Activated B cell treated with CpG ODN at 0.5 μM for 24 hours (primary cell): ENCODE measurements at regions not wholly inside any gene's neighbourhood (a gene's known extent, or its start where the extent isn't known, plus 50 kb on each side); places are given as distances from the start of the nearest gene placed in this dataset.
"Not testable (repeated sequence)": the region's sequence is repeated elsewhere in the genome, so short reads cannot be mapped to it uniquely, and the experiment has no call there.

Source experiments
- ATAC-seq: fragments of 200-7000 bp; cut with Tn5 transposase; one replicate; pipeline ENCODE4 v1.10.0; 2021; ENCODE audit warnings: low read depth, mild to moderate bottlenecking, moderate library complexity
- CTCF ChIA-PET: fragments of 350-600 bp; sonication (Branson Sonifier 250); formaldehyde crosslinking; loops from one replicate; lab custom pipeline; 2021; ENCODE audit warnings: antibody characterized with exemption; lab: Charles Lee
- POLR2A ChIA-PET: fragments of 350-600 bp; sonication (Branson Sonifier 250); formaldehyde crosslinking; loops from one replicate; lab custom pipeline; 2021; ENCODE audit warnings: antibody characterized with exemption; lab: Charles Lee
- DNase-seq: peaks from one replicate; pipeline ENCODE4 v3.0.0; 2022
- H3K27ac Mint-ChIP-seq: one replicate; pipeline ENCODE4 v1.8.0; 2020; ENCODE audit warnings: mixed read lengths
- H3K27me3 Mint-ChIP-seq: one replicate; pipeline ENCODE4 v1.8.0; 2021; ENCODE audit warnings: mixed read lengths
- H3K36me3 Mint-ChIP-seq: one replicate; pipeline ENCODE4 v1.8.0; 2021; ENCODE audit warnings: low read depth, mixed read lengths
- H3K4me1 Mint-ChIP-seq: one replicate; pipeline ENCODE4 v1.8.0; 2021; ENCODE audit warnings: mixed read lengths
- H3K4me3 Mint-ChIP-seq: one replicate; pipeline ENCODE4 v1.8.0; 2020; ENCODE audit warnings: mild to moderate bottlenecking, mixed read lengths
- H3K9me3 Mint-ChIP-seq: one replicate; pipeline ENCODE4 v1.8.0; 2020; ENCODE audit warnings: mixed read lengths
- CTCF ChIP-seq: fragments of 200-600 bp; IDR thresholded peaks from one replicate; pipeline ENCODE4 v1.8.0; 2022; ENCODE audit warnings: antibody characterized with exemption, mild to moderate bottlenecking
- intact Hi-C: fragments of 100-400 bp; cut with micrococcal nuclease; formaldehyde crosslinking; loops from one replicate; pipeline ENCODE4 v1.15.1; 2024

- Mint-ChIP-seq H3K27me3 (no peaks in the 10 kb centered on the region), H3K4me3 (no peak overlapping the region), H3K36me3 (no peaks in the 10 kb centered on the region), H3K9me3 (peaks cover 4% of the 10 kb centered on the region), H3K27ac (no peak overlapping the region), H3K4me1 (no peaks in the 10 kb centered on the region)
- ATAC-seq (no peak), DNase-seq (no peak)
- POLR2A ChIA-PET, result no interaction called here
- CTCF ChIA-PET, result no interaction called here
- TF ChIP-seq CTCF, result no peak
- intact Hi-C loops, result no loop called here
Measured at GRCh38 chr4:132227151-132227856, 921.8 kb upstream of the PCDH10 start.

- intact Hi-C loops, H3K9me3 Mint-ChIP-seq, DNase-seq, H3K36me3 Mint-ChIP-seq, H3K27ac Mint-ChIP-seq, POLR2A ChIA-PET, H3K4me3 Mint-ChIP-seq, H3K4me1 Mint-ChIP-seq, ATAC-seq, CTCF ChIA-PET, H3K27me3 Mint-ChIP-seq: not testable (repeated sequence)
Measured at GRCh38 chr4:132227857-132228165, 921.3 kb upstream of the PCDH10 start.

GRCh38 chr4:132228676-132229075 is 920.4 kb upstream of the PCDH10 start:
- ATAC-seq (no peak), DNase-seq (no peak)
- intact Hi-C loops, result no loop called here
- CTCF ChIA-PET, result no interaction called here
- POLR2A ChIA-PET, result no interaction called here
- no peak overlapping the region for H3K4me3 Mint-ChIP-seq
- no peak for TF ChIP-seq CTCF
- no peak overlapping the region for H3K27ac Mint-ChIP-seq
- no peaks in the 10 kb centered on the region for H3K36me3 Mint-ChIP-seq
- no peaks in the 10 kb centered on the region for H3K4me1 Mint-ChIP-seq
- H3K27me3 Mint-ChIP-seq, result no peaks in the 10 kb centered on the region
- peaks cover 10% of the 10 kb centered on the region for H3K9me3 Mint-ChIP-seq

- TF ChIP-seq CTCF, result no peak
- ATAC-seq (no peak), DNase-seq (no peak)
- no peaks in the 10 kb centered on the region for H3K4me1 Mint-ChIP-seq
- intact Hi-C loops, result no loop called here
- ChIA-PET POLR2A (no interaction called here), CTCF (no interaction called here)
- no peaks in the 10 kb centered on the region for H3K36me3 Mint-ChIP-seq
- no peak overlapping the region for H3K27ac Mint-ChIP-seq
- H3K27me3 Mint-ChIP-seq, result no peaks in the 10 kb centered on the region
- H3K4me3 Mint-ChIP-seq, result no peak overlapping the region
- H3K9me3 Mint-ChIP-seq, result peaks cover 10% of the 10 kb centered on the region
Measured at GRCh38 chr4:132230025-132230424, 919.1 kb upstream of the PCDH10 start.

- H3K4me1 Mint-ChIP-seq, result no peaks in the 10 kb centered on the region
- intact Hi-C loops, result no loop called here
- TF ChIP-seq CTCF, result no peak
- POLR2A ChIA-PET, result no interaction called here
- CTCF ChIA-PET, result no interaction called here
- no peaks in the 10 kb centered on the region for H3K36me3 Mint-ChIP-seq
- H3K4me3 Mint-ChIP-seq, result no peak overlapping the region
- peaks cover 5% of the 10 kb centered on the region for H3K9me3 Mint-ChIP-seq
- DNase-seq (no peak), ATAC-seq (no peak)
- no peak overlapping the region for H3K27ac Mint-ChIP-seq
- H3K27me3 Mint-ChIP-seq, result no peaks in the 10 kb centered on the region
Measured at GRCh38 chr4:132238697-132239096, 910.4 kb upstream of the PCDH10 start.

- peaks cover under 1% of the 10 kb centered on the region for H3K9me3 Mint-ChIP-seq
- ChIA-PET CTCF (no interaction called here), POLR2A (no interaction called here)
- no peaks in the 10 kb centered on the region for H3K36me3 Mint-ChIP-seq
- H3K27me3 Mint-ChIP-seq, result no peaks in the 10 kb centered on the region
- H3K4me3 Mint-ChIP-seq, result no peak overlapping the region
- no peak overlapping the region for H3K27ac Mint-ChIP-seq
- ATAC-seq, result no peak
- intact Hi-C loops, result no loop called here
- no peaks in the 10 kb centered on the region for H3K4me1 Mint-ChIP-seq
- no peak for TF ChIP-seq CTCF
- no peak for DNase-seq
Measured at GRCh38 chr4:132240081-132240480, 909.0 kb upstream of the PCDH10 start.
